SK-N-SH (cell line): ENCODE measurements at regions not wholly inside any gene's neighbourhood (a gene's known extent, or its start where the extent isn't known, plus 50 kb on each side); places are given as distances from the start of the nearest gene placed in this dataset.
"Not testable (repeated sequence)": the region's sequence is repeated elsewhere in the genome, so short reads cannot be mapped to it uniquely, and the experiment has no call there.

Experiments
- CTCF ChIA-PET: fragments of 300-600, 350-600 bp; formaldehyde crosslinking; extraction: SDS; loops from one replicate; lab custom pipeline; 2021; lab: Yijun Ruan, JAX
- POLR2A ChIA-PET: fragments of 350-600 bp; sonication (Branson Sonifier 250); formaldehyde crosslinking; extraction: SDS; loops from one replicate; lab custom pipeline; 2020; ENCODE audit warnings: antibody characterized with exemption, inconsistent platforms; lab: Yijun Ruan, JAX
- DNase-seq: peaks from one replicate; pipeline ENCODE4 v3.0.0; 2012
- H2AFZ ChIP-seq: fragments of 200-600 bp; sonication (generic); 2 replicates; pipeline ENCODE4 v1.8.1; 2016; ENCODE audit warnings: antibody characterized with exemption, mild to moderate bottlenecking, low read depth
- H3F3A ChIP-seq: fragments of 200-600 bp; sonication (generic); replicated peaks from 2 replicates; pipeline ENCODE3; 2016; ENCODE audit warnings: antibody characterized with exemption, mild to moderate bottlenecking; ENCODE audit not compliant: insufficient read depth
- H3K27ac ChIP-seq, 2 experiments: fragments of 200-500 bp in 1 of 2; fragments of 200-600 bp in 1 of 2; sonication (Bioruptor generic) in 1 of 2; sonication (generic), shearing (Covaris generic) in 1 of 2; 2 replicates each; pipeline versions ENCODE4 v1.5.1 to v1.6.1; 2014 to 2016; ENCODE audit warnings: low read depth in 2 of 2, inconsistent platforms in 1 of 2, low read length in 1 of 2, mild to moderate bottlenecking in 1 of 2, mixed read lengths in 1 of 2
- H3K27me3 ChIP-seq: fragments of 200-600 bp; sonication (generic), shearing (Covaris generic); 2 replicates; pipeline ENCODE4 v1.6.1; 2016; ENCODE audit warnings: mixed run types; ENCODE audit not compliant: insufficient read depth
- H3K36me3 ChIP-seq, 2 experiments: fragments of 200-500 bp in 1 of 2; fragments of 200-600 bp in 1 of 2; sonication (Bioruptor generic) in 1 of 2; sonication (generic) in 1 of 2; replicated peaks in 1 of 2; 2 replicates each; pipeline versions ENCODE3 to v1.5.1; 2014 to 2016; ENCODE audit warnings: low read length in 1 of 2, mild to moderate bottlenecking in 1 of 2; ENCODE audit not compliant: insufficient read depth in 2 of 2, control insufficient read depth in 1 of 2
- H3K4me1 ChIP-seq, 2 experiments: fragments of 200-500 bp in 1 of 2; fragments of 200-600 bp in 1 of 2; sonication (Bioruptor generic) in 1 of 2; sonication (generic), shearing (Covaris generic) in 1 of 2; 2 replicates each; pipeline versions ENCODE4 v1.5.1 to v1.6.1; 2014 to 2016; ENCODE audit warnings: low read depth in 1 of 2, low read length in 1 of 2, mixed run types in 1 of 2; ENCODE audit not compliant: insufficient read depth in 2 of 2, control insufficient read depth in 1 of 2
- H3K4me2 ChIP-seq: fragments of 200-600 bp; sonication (generic), shearing (Covaris generic); 2 replicates; pipeline ENCODE4 v1.6.1; 2017; ENCODE audit warnings: mixed run types
- H3K4me3 ChIP-seq, 2 experiments: fragments of 200-500 bp in 1 of 2; fragments of 200-600 bp in 1 of 2; sonication (Bioruptor generic) in 1 of 2; sonication (generic), shearing (Covaris generic) in 1 of 2; 2 replicates each; pipeline versions ENCODE4 v1.5.1 to v1.8.1; 2014 to 2016; ENCODE audit warnings: low read depth in 2 of 2, inconsistent platforms in 1 of 2, low read length in 1 of 2, mild to moderate bottlenecking in 1 of 2, mixed read lengths in 1 of 2, moderate library complexity in 1 of 2
- H3K79me2 ChIP-seq: fragments of 200-600 bp; sonication (generic); 2 replicates; pipeline ENCODE4 v1.8.1; 2017; ENCODE audit warnings: mild to moderate bottlenecking; ENCODE audit not compliant: insufficient read depth
- H3K9ac ChIP-seq: fragments of 200-600 bp; sonication (generic); 2 replicates; pipeline ENCODE4 v1.6.1; 2017; ENCODE audit warnings: mixed run types
- H3K9me2 ChIP-seq: fragments of 200-600 bp; sonication (generic); 2 replicates; pipeline ENCODE4 v1.6.1; 2017; ENCODE audit warnings: mixed run types
- H3K9me3 ChIP-seq: fragments of 200-600 bp; sonication (generic); 2 replicates; pipeline ENCODE4 v1.6.1; 2017; ENCODE audit warnings: mixed run types, mild to moderate bottlenecking, moderate library complexity
- H4K20me1 ChIP-seq: fragments of 200-600 bp; sonication (generic); 2 replicates; pipeline ENCODE4 v1.6.1; 2017; ENCODE audit warnings: mild to moderate bottlenecking, mixed run types; ENCODE audit not compliant: insufficient read depth
- ELF1 ChIP-seq: IDR thresholded peaks from 2 replicates; pipeline ENCODE4 v1.4.0; 2012
- EP300 ChIP-seq, 2 experiments: IDR thresholded peaks; 2 replicates each; pipeline versions ENCODE4 v1.4.0 to v1.6.1; 2012; ENCODE audit warnings: borderline replicate concordance in 1 of 2, low read depth in 1 of 2, low read length in 1 of 2
- EZH2phosphoT487 ChIP-seq: fragments of 200-600 bp; sonication (generic); IDR thresholded peaks from 2 replicates; pipeline ENCODE4 v1.6.1; 2017; ENCODE audit warnings: low read depth, mixed run types, mild to moderate bottlenecking, antibody characterized with exemption, moderate library complexity, borderline replicate concordance
- FOXM1 ChIP-seq: IDR thresholded peaks from 2 replicates; pipeline ENCODE4 v1.4.0; 2012; ENCODE audit warnings: low read depth, mild to moderate bottlenecking
- GABPA ChIP-seq: IDR thresholded peaks from 2 replicates; pipeline ENCODE4 v1.4.0; 2012; ENCODE audit warnings: low read depth, mild to moderate bottlenecking
- GATA2 ChIP-seq: sonication (generic); formaldehyde crosslinking; IDR thresholded peaks from 2 replicates; pipeline ENCODE4 v1.5.0; 2020; ENCODE audit warnings: mild to moderate bottlenecking, missing genetic modification reagents
- JUND ChIP-seq: IDR thresholded peaks from 2 replicates; pipeline ENCODE4 v1.4.0; 2012
- MEF2A ChIP-seq: IDR thresholded peaks from 2 replicates; pipeline ENCODE4 v1.4.0; 2012; ENCODE audit warnings: low read depth, borderline replicate concordance
- NFIC ChIP-seq: IDR thresholded peaks from 2 replicates; pipeline ENCODE4 v1.4.0; 2012; ENCODE audit warnings: borderline replicate concordance
- RAD21 ChIP-seq: IDR thresholded peaks from 2 replicates; pipeline ENCODE4 v1.6.1; 2012; ENCODE audit warnings: mild to moderate bottlenecking, low read length
- RCOR1 ChIP-seq: fragments of 150-350 bp; IDR thresholded peaks from 2 replicates; pipeline ENCODE4 v1.6.1; 2017; ENCODE audit warnings: antibody characterized with exemption, low read length
- RFX5 ChIP-seq: IDR thresholded peaks from 2 replicates; pipeline ENCODE4 v1.6.1; 2012; ENCODE audit warnings: mild to moderate bottlenecking, improper control_type of control experiment, low read length
- RXRA ChIP-seq: IDR thresholded peaks from 2 replicates; pipeline ENCODE4 v1.4.0; 2012; ENCODE audit warnings: low read depth, mild to moderate bottlenecking, borderline replicate concordance
- TAF1 ChIP-seq: IDR thresholded peaks from 2 replicates; pipeline ENCODE4 v1.6.1; 2012; ENCODE audit warnings: low read depth, mild to moderate bottlenecking, low read length, moderate library complexity, borderline replicate concordance
- USF1 ChIP-seq: IDR thresholded peaks from 2 replicates; pipeline ENCODE4 v1.4.0; 2012; ENCODE audit warnings: low read depth, borderline replicate concordance
- WGBS: methylation state at CpG from one replicate; pipeline ENCODE4 v1.1.6; 2017; ENCODE audit warnings: low lambda C conversion rate; 5-methylcytosine and 5-hydroxymethylcytosine counted together
- TF ChIP-seq, protein P1 (sequence below): fragments of 200-600 bp; sonication (generic); IDR thresholded peaks from 2 replicates; pipeline ENCODE4 v1.6.1; 2017; ENCODE audit warnings: antibody characterized with exemption, mild to moderate bottlenecking, moderate library complexity
- TF ChIP-seq, protein P2 (sequence below): IDR thresholded peaks from 2 replicates; pipeline ENCODE4 v1.4.0; 2012; ENCODE audit warnings: low read depth
- TF ChIP-seq, protein P3 (sequence below): IDR thresholded peaks from 2 replicates; pipeline ENCODE4 v1.4.0; 2012; ENCODE audit warnings: low read depth, borderline replicate concordance

DNA sequence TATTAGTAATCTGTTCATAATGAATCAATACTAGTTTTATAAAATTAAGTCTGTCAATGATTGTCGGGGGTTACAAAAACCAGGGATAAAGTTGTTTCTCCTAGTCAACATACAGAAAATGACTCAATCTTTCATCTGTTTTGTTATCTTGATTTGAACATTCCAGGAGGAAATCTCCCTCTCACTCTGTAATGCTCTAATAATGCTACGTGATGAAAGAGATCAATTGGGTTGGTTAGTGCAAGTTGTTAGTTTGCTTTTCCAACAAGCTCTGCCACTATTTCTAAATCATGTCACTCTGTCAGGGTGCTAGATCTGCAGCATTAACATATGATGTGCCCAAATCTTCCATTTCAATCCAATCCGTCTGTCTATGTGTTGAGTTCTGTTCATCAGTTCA is 379.5 kb upstream of the GJE1 start:
- Histone ChIP-seq H3F3A (no peaks in the 10 kb centered on the region), H3K36me3 (no peaks in the 10 kb centered on the region), H3K27me3 (no peaks in the 10 kb centered on the region), H3K79me2 (no peaks in the 10 kb centered on the region), H2AFZ (no peak overlapping the region), H3K4me3 (no peak overlapping the region), H4K20me1 (no peaks in the 10 kb centered on the region), H3K9ac (no peak overlapping the region), H3K9me2 (no peaks in the 10 kb centered on the region), H3K9me3 (no peaks in the 10 kb centered on the region), H3K4me2 (no peak overlapping the region), H3K4me1 (no peaks in the 10 kb centered on the region), H3K27ac (no peak overlapping the region)
- 37% methylated on average over 3 of the region's 3 CpGs for WGBS
- TF ChIP-seq USF1 (no peak), TAF1 (no peak), NFIC (no peak), RAD21 (no peak), EP300 (IDR thresholded peaks at IDR 0.05; ENCODE audit: borderline replicate concordance in 1 of 2, low read depth in 1 of 2, low read length in 1 of 2) (no peak), GABPA (no peak), RCOR1 (no peak)
- TF ChIP-seq, protein P1, sequence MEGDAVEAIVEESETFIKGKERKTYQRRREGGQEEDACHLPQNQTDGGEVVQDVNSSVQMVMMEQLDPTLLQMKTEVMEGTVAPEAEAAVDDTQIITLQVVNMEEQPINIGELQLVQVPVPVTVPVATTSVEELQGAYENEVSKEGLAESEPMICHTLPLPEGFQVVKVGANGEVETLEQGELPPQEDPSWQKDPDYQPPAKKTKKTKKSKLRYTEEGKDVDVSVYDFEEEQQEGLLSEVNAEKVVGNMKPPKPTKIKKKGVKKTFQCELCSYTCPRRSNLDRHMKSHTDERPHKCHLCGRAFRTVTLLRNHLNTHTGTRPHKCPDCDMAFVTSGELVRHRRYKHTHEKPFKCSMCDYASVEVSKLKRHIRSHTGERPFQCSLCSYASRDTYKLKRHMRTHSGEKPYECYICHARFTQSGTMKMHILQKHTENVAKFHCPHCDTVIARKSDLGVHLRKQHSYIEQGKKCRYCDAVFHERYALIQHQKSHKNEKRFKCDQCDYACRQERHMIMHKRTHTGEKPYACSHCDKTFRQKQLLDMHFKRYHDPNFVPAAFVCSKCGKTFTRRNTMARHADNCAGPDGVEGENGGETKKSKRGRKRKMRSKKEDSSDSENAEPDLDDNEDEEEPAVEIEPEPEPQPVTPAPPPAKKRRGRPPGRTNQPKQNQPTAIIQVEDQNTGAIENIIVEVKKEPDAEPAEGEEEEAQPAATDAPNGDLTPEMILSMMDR: no peak
- TF ChIP-seq, protein P2, sequence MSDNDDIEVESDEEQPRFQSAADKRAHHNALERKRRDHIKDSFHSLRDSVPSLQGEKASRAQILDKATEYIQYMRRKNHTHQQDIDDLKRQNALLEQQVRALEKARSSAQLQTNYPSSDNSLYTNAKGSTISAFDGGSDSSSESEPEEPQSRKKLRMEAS: no peak
- ChIA-PET POLR2A (no interaction called here), CTCF (no interaction called here)
- no peak for DNase-seq

GRCh38 chr6:141752677-141753076 is 380.0 kb upstream of the GJE1 start:
- H3K27me3 ChIP-seq: no peaks in the 10 kb centered on the region

DNA sequence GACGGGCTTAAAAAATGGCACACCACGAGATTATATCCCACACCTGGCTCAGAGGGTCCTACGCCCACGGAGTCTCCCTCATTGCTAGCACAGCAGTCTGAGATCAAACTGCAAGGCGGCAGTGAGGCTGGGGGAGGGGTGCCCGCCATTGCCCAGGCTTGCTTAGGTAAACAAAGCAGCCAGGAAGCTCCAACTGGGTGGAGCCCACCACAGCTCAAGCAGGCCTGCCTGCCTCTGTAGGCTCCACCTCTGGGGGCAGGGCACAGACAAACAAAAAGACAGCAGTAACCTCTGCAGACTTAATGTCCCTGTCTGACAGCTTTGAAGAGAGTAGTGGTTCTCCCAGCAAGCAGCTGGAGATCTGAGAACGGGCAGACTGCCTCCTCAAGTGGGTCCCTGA is 386.4 kb upstream of the GJE1 start:
- H3F3A ChIP-seq, H4K20me1 ChIP-seq, H3K9me2 ChIP-seq, H3K9ac ChIP-seq, H2AFZ ChIP-seq, POLR2A ChIA-PET, H3K79me2 ChIP-seq, H3K9me3 ChIP-seq, H3K4me1 ChIP-seq, H3K4me2 ChIP-seq, H3K4me3 ChIP-seq, H3K36me3 ChIP-seq, H3K27ac ChIP-seq, H3K27me3 ChIP-seq, DNase-seq, CTCF ChIA-PET: not testable (repeated sequence)
- 17% methylated on average over 3 of the region's 7 CpGs for WGBS

More at GRCh38 chr6:141752677-141753076, 380.0 kb upstream of the GJE1 start:
- Histone ChIP-seq H3K4me2 (no peak overlapping the region), H3F3A (no peaks in the 10 kb centered on the region), H3K4me1 (no peaks in the 10 kb centered on the region), H3K9me3 (no peaks in the 10 kb centered on the region), H2AFZ (no peak overlapping the region), H3K36me3 (no peaks in the 10 kb centered on the region), H3K27ac (no peak overlapping the region), H3K9me2 (no peaks in the 10 kb centered on the region), H3K4me3 (no peak overlapping the region), H3K79me2 (no peaks in the 10 kb centered on the region), H3K9ac (no peak overlapping the region), H4K20me1 (no peaks in the 10 kb centered on the region)
- TF ChIP-seq RCOR1 (no peak), GATA2 (CRISPR knock-in tag) (no peak), ELF1 (no peak), MEF2A (no peak), GABPA (no peak), JUND (no peak), RAD21 (no peak), EP300 (IDR thresholded peaks at IDR 0.05; ENCODE audit: borderline replicate concordance in 1 of 2, low read depth in 1 of 2, low read length in 1 of 2) (no peak), USF1 (no peak), FOXM1 (no peak), EZH2phosphoT487 (no peak), RFX5 (no peak), RXRA (no peak), TAF1 (no peak)
- TF ChIP-seq, protein P3, sequence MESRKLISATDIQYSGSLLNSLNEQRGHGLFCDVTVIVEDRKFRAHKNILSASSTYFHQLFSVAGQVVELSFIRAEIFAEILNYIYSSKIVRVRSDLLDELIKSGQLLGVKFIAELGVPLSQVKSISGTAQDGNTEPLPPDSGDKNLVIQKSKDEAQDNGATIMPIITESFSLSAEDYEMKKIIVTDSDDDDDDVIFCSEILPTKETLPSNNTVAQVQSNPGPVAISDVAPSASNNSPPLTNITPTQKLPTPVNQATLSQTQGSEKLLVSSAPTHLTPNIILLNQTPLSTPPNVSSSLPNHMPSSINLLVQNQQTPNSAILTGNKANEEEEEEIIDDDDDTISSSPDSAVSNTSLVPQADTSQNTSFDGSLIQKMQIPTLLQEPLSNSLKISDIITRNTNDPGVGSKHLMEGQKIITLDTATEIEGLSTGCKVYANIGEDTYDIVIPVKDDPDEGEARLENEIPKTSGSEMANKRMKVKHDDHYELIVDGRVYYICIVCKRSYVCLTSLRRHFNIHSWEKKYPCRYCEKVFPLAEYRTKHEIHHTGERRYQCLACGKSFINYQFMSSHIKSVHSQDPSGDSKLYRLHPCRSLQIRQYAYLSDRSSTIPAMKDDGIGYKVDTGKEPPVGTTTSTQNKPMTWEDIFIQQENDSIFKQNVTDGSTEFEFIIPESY: no peak
- DNase-seq: no peak
- 18% methylated on average over 1 of the region's 1 CpG for WGBS
- ChIA-PET CTCF (no interaction called here), POLR2A (no interaction called here)
